HepG2 (cell line): ENCODE measurements at regions not wholly inside any gene's neighbourhood (a gene's known extent, or its start where the extent isn't known, plus 50 kb on each side); places are given as distances from the start of the nearest gene placed in this dataset.

Experiments used
- ARNT2 ChIP-seq: sonication (generic); formaldehyde crosslinking; IDR thresholded peaks from 2 replicates; pipeline ENCODE4 v1.8.0; 2022; ENCODE audit warnings: mild to moderate bottlenecking, low read depth, missing genetic modification reagents, moderate library complexity
- CBFB ChIP-seq: sonication (generic); formaldehyde crosslinking; IDR thresholded peaks from 2 replicates; pipeline ENCODE4 v1.4.0; 2020; ENCODE audit warnings: missing genetic modification reagents
- PHF21A ChIP-seq: sonication (generic); formaldehyde crosslinking; IDR thresholded peaks from 2 replicates; pipeline ENCODE4 v1.5.0; 2020; ENCODE audit warnings: mild to moderate bottlenecking, missing genetic modification reagents
- PPARG ChIP-seq: conservative IDR thresholded peaks from 2 replicates; pipeline ENCODE4 v1.6.1; 2016; ENCODE audit warnings: missing biosample characterization, missing genetic modification reagents
- ZFP36 ChIP-seq: fragments of 150-350 bp; IDR thresholded peaks from 2 replicates; pipeline ENCODE4 v1.6.1; 2018; ENCODE audit warnings: borderline replicate concordance, low read length, low read depth; ENCODE audit not compliant: partially characterized antibody
- ZNF644 ChIP-seq: IDR thresholded peaks from 2 replicates; pipeline ENCODE4 v1.6.1; 2016; ENCODE audit warnings: low read depth
- TF ChIP-seq, protein P1 (sequence below): sonication (generic); formaldehyde crosslinking; IDR thresholded peaks from 2 replicates; pipeline ENCODE4 v1.4.0; 2020; ENCODE audit warnings: missing genetic modification reagents
- TF ChIP-seq, protein P2 (sequence below): sonication (generic); formaldehyde crosslinking; IDR thresholded peaks from 2 replicates; pipeline ENCODE4 v1.4.0; 2020; ENCODE audit warnings: missing genetic modification reagents
- TF ChIP-seq, protein P3 (sequence below): IDR thresholded peaks from 2 replicates; pipeline ENCODE4 v1.6.1; 2016; ENCODE audit warnings: missing compliant biosample characterization, missing genetic modification reagents, borderline replicate concordance
- TF ChIP-seq, protein P4 (sequence below): sonication (generic); formaldehyde crosslinking; IDR thresholded peaks from 2 replicates; pipeline ENCODE4 v1.4.0; 2020; ENCODE audit warnings: missing genetic modification reagents
- TF ChIP-seq, protein P5 (sequence below): sonication (generic); formaldehyde crosslinking; IDR thresholded peaks from 2 replicates; pipeline ENCODE4 v1.4.0; 2020; ENCODE audit warnings: missing genetic modification reagents, borderline replicate concordance
- TF ChIP-seq, protein P6 (sequence below): sonication (generic); formaldehyde crosslinking; IDR thresholded peaks from 2 replicates; pipeline ENCODE4 v1.8.1; 2023; ENCODE audit warnings: mild to moderate bottlenecking, inconsistent platforms, moderate library complexity, missing genetic modification reagents, borderline replicate concordance

DNA sequence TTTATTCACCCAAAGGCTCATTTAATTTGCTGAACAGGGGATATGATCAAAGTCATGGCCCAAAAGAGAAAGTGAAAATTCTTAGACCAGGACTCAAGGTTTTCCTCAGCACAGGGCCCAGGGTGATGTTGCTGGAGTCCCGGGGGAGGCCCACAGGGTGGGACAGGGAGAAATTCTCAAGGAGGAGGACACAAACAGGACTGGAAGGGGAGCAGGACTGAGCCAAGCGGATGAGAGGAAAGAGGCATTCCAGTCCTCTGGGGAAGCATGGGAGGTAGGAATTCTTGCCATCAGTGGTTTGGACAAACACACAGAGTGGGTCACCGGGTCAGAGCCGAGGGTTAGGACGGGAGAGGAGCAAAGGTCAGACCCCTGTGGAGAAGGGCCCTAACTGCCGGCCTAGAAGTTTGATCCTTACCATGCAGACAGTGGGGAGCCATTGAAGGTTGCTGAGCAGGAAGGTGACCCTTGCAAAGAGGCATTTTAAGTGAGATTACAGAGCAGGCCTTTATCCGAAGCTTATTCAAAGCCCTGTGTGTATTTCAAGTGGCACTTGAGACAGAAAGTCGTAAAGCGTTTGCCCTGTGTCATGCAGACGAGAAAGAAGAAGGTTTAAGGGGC, 68.4 kb upstream of the PTGR2 start (continued):
- TF ChIP-seq PHF21A (CRISPR knock-in tag) (peak; percentile 83), CBFB (CRISPR knock-in tag) (peak; percentile 46; the same call in 1 of the 2 replicates), ZFP36 (peak; percentile 53), ARNT2 (CRISPR knock-in tag) (no peak), ZNF644 (CRISPR knock-in tag) (peak; percentile 87), PPARG (CRISPR knock-in tag) (peak; percentile 75)
- TF ChIP-seq, protein P1, sequence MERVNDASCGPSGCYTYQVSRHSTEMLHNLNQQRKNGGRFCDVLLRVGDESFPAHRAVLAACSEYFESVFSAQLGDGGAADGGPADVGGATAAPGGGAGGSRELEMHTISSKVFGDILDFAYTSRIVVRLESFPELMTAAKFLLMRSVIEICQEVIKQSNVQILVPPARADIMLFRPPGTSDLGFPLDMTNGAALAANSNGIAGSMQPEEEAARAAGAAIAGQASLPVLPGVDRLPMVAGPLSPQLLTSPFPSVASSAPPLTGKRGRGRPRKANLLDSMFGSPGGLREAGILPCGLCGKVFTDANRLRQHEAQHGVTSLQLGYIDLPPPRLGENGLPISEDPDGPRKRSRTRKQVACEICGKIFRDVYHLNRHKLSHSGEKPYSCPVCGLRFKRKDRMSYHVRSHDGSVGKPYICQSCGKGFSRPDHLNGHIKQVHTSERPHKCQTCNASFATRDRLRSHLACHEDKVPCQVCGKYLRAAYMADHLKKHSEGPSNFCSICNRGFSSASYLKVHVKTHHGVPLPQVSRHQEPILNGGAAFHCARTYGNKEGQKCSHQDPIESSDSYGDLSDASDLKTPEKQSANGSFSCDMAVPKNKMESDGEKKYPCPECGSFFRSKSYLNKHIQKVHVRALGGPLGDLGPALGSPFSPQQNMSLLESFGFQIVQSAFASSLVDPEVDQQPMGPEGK (CRISPR knock-in tag), result peak; percentile 62; the same call in 1 of the 2 replicates
- TF ChIP-seq, protein P2, sequence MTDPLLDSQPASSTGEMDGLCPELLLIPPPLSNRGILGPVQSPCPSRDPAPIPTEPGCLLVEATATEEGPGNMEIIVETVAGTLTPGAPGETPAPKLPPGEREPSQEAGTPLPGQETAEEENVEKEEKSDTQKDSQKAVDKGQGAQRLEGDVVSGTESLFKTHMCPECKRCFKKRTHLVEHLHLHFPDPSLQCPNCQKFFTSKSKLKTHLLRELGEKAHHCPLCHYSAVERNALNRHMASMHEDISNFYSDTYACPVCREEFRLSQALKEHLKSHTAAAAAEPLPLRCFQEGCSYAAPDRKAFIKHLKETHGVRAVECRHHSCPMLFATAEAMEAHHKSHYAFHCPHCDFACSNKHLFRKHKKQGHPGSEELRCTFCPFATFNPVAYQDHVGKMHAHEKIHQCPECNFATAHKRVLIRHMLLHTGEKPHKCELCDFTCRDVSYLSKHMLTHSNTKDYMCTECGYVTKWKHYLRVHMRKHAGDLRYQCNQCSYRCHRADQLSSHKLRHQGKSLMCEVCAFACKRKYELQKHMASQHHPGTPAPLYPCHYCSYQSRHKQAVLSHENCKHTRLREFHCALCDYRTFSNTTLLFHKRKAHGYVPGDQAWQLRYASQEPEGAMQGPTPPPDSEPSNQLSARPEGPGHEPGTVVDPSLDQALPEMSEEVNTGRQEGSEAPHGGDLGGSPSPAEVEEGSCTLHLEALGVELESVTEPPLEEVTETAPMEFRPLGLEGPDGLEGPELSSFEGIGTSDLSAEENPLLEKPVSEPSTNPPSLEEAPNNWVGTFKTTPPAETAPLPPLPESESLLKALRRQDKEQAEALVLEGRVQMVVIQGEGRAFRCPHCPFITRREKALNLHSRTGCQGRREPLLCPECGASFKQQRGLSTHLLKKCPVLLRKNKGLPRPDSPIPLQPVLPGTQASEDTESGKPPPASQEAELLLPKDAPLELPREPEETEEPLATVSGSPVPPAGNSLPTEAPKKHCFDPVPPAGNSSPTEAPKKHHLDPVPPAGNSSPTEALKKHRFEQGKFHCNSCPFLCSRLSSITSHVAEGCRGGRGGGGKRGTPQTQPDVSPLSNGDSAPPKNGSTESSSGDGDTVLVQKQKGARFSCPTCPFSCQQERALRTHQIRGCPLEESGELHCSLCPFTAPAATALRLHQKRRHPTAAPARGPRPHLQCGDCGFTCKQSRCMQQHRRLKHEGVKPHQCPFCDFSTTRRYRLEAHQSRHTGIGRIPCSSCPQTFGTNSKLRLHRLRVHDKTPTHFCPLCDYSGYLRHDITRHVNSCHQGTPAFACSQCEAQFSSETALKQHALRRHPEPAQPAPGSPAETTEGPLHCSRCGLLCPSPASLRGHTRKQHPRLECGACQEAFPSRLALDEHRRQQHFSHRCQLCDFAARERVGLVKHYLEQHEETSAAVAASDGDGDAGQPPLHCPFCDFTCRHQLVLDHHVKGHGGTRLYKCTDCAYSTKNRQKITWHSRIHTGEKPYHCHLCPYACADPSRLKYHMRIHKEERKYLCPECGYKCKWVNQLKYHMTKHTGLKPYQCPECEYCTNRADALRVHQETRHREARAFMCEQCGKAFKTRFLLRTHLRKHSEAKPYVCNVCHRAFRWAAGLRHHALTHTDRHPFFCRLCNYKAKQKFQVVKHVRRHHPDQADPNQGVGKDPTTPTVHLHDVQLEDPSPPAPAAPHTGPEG (CRISPR knock-in tag), result peak; percentile 37; the same call in 1 of the 2 replicates
- TF ChIP-seq, protein P3, sequence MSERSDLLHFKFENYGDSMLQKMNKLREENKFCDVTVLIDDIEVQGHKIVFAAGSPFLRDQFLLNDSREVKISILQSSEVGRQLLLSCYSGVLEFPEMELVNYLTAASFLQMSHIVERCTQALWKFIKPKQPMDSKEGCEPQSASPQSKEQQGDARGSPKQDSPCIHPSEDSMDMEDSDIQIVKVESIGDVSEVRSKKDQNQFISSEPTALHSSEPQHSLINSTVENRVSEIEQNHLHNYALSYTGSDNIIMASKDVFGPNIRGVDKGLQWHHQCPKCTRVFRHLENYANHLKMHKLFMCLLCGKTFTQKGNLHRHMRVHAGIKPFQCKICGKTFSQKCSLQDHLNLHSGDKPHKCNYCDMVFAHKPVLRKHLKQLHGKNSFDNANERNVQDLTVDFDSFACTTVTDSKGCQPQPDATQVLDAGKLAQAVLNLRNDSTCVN (CRISPR knock-in tag), result peak; percentile 46; the same call in 1 of the 2 replicates
- TF ChIP-seq, protein P4, sequence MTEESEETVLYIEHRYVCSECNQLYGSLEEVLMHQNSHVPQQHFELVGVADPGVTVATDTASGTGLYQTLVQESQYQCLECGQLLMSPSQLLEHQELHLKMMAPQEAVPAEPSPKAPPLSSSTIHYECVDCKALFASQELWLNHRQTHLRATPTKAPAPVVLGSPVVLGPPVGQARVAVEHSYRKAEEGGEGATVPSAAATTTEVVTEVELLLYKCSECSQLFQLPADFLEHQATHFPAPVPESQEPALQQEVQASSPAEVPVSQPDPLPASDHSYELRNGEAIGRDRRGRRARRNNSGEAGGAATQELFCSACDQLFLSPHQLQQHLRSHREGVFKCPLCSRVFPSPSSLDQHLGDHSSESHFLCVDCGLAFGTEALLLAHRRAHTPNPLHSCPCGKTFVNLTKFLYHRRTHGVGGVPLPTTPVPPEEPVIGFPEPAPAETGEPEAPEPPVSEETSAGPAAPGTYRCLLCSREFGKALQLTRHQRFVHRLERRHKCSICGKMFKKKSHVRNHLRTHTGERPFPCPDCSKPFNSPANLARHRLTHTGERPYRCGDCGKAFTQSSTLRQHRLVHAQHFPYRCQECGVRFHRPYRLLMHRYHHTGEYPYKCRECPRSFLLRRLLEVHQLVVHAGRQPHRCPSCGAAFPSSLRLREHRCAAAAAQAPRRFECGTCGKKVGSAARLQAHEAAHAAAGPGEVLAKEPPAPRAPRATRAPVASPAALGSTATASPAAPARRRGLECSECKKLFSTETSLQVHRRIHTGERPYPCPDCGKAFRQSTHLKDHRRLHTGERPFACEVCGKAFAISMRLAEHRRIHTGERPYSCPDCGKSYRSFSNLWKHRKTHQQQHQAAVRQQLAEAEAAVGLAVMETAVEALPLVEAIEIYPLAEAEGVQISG (CRISPR knock-in tag), result peak; percentile 51; the same call in 1 of the 2 replicates
- TF ChIP-seq, protein P5, sequence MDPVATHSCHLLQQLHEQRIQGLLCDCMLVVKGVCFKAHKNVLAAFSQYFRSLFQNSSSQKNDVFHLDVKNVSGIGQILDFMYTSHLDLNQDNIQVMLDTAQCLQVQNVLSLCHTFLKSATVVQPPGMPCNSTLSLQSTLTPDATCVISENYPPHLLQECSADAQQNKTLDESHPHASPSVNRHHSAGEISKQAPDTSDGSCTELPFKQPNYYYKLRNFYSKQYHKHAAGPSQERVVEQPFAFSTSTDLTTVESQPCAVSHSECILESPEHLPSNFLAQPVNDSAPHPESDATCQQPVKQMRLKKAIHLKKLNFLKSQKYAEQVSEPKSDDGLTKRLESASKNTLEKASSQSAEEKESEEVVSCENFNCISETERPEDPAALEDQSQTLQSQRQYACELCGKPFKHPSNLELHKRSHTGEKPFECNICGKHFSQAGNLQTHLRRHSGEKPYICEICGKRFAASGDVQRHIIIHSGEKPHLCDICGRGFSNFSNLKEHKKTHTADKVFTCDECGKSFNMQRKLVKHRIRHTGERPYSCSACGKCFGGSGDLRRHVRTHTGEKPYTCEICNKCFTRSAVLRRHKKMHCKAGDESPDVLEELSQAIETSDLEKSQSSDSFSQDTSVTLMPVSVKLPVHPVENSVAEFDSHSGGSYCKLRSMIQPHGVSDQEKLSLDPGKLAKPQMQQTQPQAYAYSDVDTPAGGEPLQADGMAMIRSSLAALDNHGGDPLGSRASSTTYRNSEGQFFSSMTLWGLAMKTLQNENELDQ (CRISPR knock-in tag), result no peak
- TF ChIP-seq, protein P6, sequence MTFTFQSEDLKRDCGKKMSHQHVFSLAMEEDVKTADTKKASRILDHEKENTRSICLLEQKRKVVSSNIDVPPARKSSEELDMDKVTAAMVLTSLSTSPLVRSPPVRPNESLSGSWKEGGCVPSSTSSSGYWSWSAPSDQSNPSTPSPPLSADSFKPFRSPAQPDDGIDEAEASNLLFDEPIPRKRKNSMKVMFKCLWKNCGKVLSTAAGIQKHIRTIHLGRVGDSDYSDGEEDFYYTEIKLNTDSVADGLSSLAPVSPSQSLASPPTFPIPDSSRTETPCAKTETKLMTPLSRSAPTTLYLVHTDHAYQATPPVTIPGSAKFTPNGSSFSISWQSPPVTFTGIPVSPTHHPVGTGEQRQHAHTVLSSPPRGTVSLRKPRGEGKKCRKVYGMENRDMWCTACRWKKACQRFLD, result no peak
